SW 1271 (cell line): ENCODE measurements at regions not wholly inside any gene's neighbourhood (a gene's known extent, or its start where the extent isn't known, plus 50 kb on each side); places are given as distances from the start of the nearest gene placed in this dataset.
"Not testable (repeated sequence)": the region's sequence is repeated elsewhere in the genome, so short reads cannot be mapped to it uniquely, and the experiment has no call there.

ENCODE experiments used
- DNase-seq, 2 experiments: peaks; one replicate each; lab custom pipeline; 2025; lab: John Stamatoyannopoulos, UW

- DNase-seq: no peak
Measured at GRCh38 chr2:58769864-58770234, 528.7 kb upstream of the FANCL start.

- no peak for DNase-seq
Measured at GRCh38 chr2:58769111-58769863, 528.2 kb upstream of the FANCL start.

DNA sequence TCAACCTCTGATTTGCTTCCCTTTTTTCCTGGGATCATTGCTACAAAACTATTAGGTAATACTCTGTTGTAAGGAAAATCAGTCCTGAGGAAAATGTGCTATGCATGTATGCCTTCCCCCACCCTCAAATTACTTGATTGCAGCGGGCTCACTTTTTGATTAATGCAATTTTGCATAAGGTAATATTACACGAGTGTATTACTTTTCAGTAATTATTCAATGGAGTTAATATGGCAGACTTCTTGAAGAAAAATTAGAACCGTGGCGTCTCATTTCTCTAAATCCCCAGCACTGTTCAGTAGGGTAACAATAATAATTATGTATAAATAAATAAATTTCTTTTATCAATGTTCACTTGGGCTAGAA lies 527.6 kb upstream of the FANCL start:
- DNase-seq: no peak

GRCh38 chr2:58767828-58768714 lies 526.9 kb upstream of the FANCL start:
- no peak for DNase-seq

DNA sequence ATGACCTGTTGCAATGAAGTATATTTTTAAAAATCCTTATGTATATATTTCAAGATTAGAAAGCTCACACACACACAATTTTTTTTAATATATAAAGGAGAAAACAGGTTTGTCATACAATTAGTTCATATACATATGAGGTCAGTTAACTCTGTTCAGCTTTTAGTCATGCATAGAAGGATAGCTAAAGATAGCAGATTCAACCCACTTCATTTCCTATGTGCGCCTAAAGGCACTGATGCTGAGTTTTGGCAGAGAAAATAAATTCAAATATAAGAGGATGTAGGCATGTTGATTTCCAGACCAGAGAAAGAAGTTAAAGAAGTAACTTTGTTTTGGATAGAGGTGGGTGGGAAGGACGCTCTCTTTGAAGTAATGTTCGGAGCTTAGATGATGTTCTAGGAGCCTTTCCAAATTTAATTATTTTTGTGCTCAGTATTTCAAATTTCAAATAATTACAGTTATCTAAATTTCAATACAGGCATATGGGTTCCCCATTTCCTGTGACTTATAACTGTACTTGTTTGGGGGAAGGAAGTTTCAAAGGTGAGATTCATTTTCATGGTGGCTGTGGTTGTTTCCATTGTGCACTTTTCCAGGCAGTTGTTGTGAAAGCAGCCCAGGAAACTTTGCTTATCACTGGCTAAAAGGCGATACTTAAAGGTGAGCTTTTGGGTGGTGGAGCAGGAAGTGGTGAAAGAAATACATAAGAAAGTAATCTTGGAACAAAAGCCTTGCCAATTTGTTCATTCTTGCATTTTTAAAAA lies 523.4 kb upstream of the FANCL start:
- no peak for DNase-seq

DNA sequence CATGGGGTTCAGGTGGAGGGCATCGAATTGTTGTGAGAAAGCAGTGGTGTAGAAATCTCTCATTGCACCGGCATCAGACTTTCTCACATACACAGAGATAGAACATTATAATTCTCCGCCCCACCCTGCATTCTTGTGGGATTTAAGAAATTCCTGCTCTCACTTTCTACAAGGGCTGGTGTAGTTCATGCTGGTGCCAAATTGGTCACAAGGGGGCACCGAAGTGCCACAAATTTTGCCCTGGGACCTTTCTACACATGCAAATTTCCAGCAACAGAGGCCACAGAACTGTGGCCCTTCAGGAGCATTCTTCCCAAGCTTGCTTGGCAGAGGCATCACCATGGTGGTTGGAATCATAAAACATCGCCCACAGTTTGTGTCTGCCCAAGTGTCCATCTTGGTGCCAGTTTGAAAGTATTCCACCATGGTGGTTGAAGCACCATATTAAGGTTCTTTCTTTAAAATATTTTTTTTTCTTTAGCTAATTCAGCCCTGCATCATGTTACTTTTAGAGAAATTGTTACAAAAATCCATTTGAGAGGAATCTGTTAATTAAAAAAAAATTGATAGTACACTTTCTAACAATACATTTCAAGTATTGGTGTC lies 521.2 kb upstream of the FANCL start:
- DNase-seq: peak; percentile 21 to 52

DNA sequence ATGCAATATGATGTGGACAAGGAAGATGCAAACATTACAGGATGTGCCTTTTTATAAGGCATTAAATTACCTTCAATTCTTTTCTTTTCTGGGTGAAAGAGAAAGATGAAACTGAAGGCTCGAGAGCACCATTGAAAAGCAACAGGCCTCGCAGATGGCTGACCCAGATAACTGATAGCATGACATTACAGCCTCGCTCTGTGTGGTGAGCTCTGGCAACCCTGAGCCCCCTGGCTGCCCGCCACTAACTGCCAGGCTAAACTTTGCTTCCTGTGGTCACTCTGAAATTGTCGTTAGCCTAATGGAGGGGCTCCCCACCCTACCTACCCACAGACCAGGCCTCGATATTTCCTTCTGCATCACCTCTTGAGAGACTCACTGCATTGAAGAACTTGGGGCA lies 516.8 kb upstream of the FANCL start:
- no peak for DNase-seq

GRCh38 chr2:58756336-58756735 lies 515.2 kb upstream of the FANCL start:
- no peak for DNase-seq

DNA sequence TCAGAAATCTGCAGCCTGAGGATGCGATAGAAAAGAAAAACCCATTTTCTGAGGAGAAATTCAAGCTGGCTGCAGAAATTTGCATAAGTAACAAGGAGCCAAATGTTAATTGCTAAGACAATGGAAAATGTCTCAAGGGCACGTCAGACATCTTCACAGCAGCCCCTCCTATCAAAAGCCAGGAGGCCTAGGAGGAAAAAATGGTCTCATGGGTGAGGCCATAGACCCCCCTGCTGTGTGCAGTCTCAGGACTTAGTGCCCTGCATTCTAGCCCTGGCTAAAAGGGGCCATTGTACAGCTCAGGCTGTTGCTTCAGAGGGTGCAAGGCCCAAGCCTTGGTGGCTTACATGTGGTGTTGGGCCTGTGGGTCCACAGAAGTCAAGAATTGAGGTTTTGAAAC lies 511.4 kb upstream of the FANCL start:
- DNase-seq: not testable (repeated sequence)

DNA sequence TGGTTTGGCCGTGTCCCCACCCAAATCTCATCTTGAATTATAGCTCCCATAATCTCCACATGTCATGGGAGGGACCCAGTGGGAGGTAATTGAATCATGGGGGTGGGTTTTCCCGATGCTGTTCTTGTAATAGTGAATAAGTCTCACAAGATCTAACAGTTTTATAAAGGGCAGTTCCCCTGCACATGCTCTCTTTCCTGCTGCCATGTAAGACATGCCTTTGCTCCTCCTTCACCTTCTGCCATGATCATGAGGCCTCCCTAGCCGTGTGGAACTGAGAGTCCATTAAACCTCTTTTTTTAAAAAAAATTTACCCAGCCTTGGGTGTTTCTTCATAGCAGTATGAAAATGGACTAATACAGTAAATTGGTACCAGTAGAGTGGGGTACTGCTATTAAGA lies 510.6 kb upstream of the FANCL start:
- not testable (repeated sequence) for DNase-seq

GRCh38 chr2:58749041-58749440 lies 507.9 kb upstream of the FANCL start:
- no peak for DNase-seq

DNA sequence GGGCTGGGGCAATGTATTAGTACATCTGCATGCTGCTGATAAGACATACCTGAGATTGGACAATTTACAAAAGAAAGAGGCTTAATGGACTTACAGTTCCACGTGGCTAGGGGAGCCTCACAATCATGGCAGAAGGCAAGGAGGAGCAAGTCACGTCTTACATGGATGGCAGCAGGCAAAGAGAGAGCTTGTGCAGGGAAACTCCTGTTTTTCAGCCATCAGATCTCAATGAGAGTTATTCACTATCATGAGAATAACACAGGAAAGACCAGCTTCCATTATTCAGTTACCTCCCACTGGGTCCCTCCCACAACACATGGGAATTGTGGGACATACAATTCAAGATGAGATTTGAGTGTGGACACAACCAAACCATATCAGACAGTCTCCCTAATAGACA lies 504.2 kb upstream of the FANCL start:
- not testable (repeated sequence) for DNase-seq

- no peak for DNase-seq
Measured at GRCh38 chr2:58740426-58740825, 499.3 kb upstream of the FANCL start.

- DNase-seq: no peak
Measured at GRCh38 chr2:58739033-58739432, 497.9 kb upstream of the FANCL start.

DNA sequence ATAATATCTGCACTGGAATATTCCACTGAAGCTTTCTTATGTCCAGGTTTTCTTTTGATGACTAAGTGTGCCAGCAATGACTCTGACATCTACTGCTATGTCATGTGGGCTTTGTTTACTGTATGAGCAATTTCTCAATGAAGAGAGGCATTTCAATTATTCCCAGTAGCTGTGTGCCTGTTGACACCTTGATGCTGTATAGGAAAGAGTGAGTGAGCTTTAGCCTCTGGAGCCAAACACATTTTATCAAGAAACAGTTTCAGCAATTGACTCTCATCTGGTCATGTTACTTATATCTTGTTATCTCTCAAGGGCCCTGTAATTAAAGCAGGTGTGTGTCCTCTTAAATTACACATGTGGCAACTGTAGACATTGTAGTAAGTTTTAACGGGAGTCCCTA lies 493.2 kb upstream of the FANCL start:
- DNase-seq: peak; percentile 15 to 30

DNA sequence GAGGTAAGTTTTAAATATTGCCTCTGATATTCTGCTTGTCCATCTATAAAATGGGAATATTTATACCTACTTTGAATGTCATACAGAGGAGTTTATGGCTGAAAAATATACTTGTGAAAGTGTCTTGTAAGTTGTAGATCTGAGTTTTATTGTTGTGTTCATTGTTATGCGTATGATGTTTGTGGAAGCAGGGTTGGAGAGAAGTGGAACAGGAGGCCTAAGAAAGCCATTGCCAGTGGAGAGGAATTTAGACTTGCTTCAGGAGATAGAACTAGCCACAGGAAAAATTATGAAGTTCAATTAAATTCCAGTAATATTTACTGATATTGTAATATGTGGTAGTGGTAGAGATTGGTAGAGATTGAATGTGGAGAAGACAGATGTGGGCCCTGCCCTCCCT lies 491.9 kb upstream of the FANCL start:
- no peak for DNase-seq

- DNase-seq: no peak
Measured at GRCh38 chr2:58731488-58731869, 490.4 kb upstream of the FANCL start.

- no peak for DNase-seq
Measured at GRCh38 chr2:58730764-58731487, 489.8 kb upstream of the FANCL start.

- DNase-seq: no peak
Measured at GRCh38 chr2:58727981-58728656, 487.0 kb upstream of the FANCL start.

- DNase-seq: no peak
Measured at GRCh38 chr2:58721912-58722591, 480.9 kb upstream of the FANCL start.
